Psoas muscle (tissue), 7 donors: ENCODE measurements at regions not wholly inside any gene's neighbourhood (a gene's known extent, or its start where the extent isn't known, plus 50 kb on each side); places are given as distances from the start of the nearest gene placed in this dataset.

Source experiments
- ATAC-seq, 4 donors: fragments of 200-7000 bp; cut with Tn5 transposase; one replicate each; pipeline ENCODE4 v1.9.1; 2020; ENCODE audit warnings: moderate library complexity in 3 of 4, mild to moderate bottlenecking in 2 of 4
- DNase-seq, 2 donors: peaks; one replicate each; pipeline ENCODE4 v3.0.0-alpha.2; 2020
- H3K27ac ChIP-seq: fragments of 200-600 bp; one replicate; pipeline ENCODE4 v1.8.0; 2022
- H3K27me3 ChIP-seq, 3 donors: fragments of 200-600 bp in 1 of 3; one replicate each; pipeline versions ENCODE4 v1.6.1 to v1.8.0; 2013 to 2022; ENCODE audit warnings: low read length in 2 of 3, mild to moderate bottlenecking in 2 of 3, moderate library complexity in 1 of 3; ENCODE audit not compliant: insufficient read depth in 3 of 3
- H3K36me3 ChIP-seq, 2 donors: fragments of 200-600 bp in 1 of 2; one replicate each; pipeline versions ENCODE4 v1.6.1 to v1.8.0; 2013 to 2022; ENCODE audit warnings: low read depth in 1 of 2, mild to moderate bottlenecking in 1 of 2, moderate library complexity in 1 of 2; ENCODE audit not compliant: insufficient read depth in 1 of 2
- H3K4me1 ChIP-seq: fragments of 200-600 bp; one replicate; pipeline ENCODE4 v1.8.0; 2022
- H3K4me3 ChIP-seq: fragments of 200-600 bp; one replicate; pipeline ENCODE4 v1.8.0; 2022; ENCODE audit warnings: mild to moderate bottlenecking
- H3K9me3 ChIP-seq: fragments of 200-600 bp; one replicate; pipeline ENCODE4 v1.8.0; 2022
- WGBS, 3 donors: extraction: QIAGEN DNeasy Blood & Tissue Kit; methylation state at CpG; one replicate each; pipeline versions ENCODE4 v1.1.6 to v1.1.7; 2013; 5-methylcytosine and 5-hydroxymethylcytosine counted together
- intact Hi-C, 2 donors: fragments of 100-400 bp; cut with DNase I; formaldehyde crosslinking; loops; one replicate each; pipeline versions ENCODE4 v1.11.0 to v1.14.2; 2022
- TF ChIP-seq, protein P1 (sequence below): fragments of 200-600 bp; IDR thresholded peaks from one replicate; pipeline ENCODE4 v1.8.0; 2022; ENCODE audit warnings: antibody characterized with exemption
- donor health status: healthy with polysubstance abuse.
- donor health status: DM: no; HTN: no; CAD: no; lungs with moderate emphysema.
- donor health status: Bipolar disorder and iron deficiency.
- donor health status: healthy.
- donor health status: DM: yes; HTN: yes; CAD: no.
- donor health status: DM: no; HTN: no; CAD: no.
- donor health status: DM: yes; HTN: yes; CAD: no.

DNA sequence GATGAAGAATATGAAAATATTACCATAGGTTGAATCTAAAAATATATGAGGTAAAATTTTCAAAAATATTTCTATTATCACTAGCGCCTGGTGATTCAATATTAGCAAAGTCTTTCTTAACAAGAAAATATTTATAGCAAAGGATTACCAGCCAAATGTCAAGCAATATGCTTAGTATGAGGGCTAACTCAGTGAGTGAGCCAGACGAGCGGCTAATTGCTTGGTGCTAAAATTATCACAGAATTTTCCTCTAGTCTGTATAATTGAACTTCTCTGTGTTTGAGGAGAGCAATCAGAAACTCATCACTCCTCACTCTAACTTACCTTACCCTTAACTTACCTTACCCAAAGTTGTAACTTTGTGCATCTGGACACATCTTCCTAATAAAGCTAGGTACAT, 304.9 kb upstream of the PRR16 start:
- Histone ChIP-seq H3K4me3 (no peak overlapping the region), H3K27ac (no peak overlapping the region), H3K9me3 (no peaks in the 10 kb centered on the region), H3K4me1 (no peaks in the 10 kb centered on the region), H3K36me3 (no peaks in the 10 kb centered on the region), H3K27me3 (no peaks in the 10 kb centered on the region)
- TF ChIP-seq, protein P1, sequence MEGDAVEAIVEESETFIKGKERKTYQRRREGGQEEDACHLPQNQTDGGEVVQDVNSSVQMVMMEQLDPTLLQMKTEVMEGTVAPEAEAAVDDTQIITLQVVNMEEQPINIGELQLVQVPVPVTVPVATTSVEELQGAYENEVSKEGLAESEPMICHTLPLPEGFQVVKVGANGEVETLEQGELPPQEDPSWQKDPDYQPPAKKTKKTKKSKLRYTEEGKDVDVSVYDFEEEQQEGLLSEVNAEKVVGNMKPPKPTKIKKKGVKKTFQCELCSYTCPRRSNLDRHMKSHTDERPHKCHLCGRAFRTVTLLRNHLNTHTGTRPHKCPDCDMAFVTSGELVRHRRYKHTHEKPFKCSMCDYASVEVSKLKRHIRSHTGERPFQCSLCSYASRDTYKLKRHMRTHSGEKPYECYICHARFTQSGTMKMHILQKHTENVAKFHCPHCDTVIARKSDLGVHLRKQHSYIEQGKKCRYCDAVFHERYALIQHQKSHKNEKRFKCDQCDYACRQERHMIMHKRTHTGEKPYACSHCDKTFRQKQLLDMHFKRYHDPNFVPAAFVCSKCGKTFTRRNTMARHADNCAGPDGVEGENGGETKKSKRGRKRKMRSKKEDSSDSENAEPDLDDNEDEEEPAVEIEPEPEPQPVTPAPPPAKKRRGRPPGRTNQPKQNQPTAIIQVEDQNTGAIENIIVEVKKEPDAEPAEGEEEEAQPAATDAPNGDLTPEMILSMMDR, result no peak
- no peak for ATAC-seq
- intact Hi-C loops, result no loop called here
- DNase-seq, result no peak
- WGBS, 3 donors, result 41 to 74% (median 57%) methylated on average over 3 of the region's 3 CpGs

DNA sequence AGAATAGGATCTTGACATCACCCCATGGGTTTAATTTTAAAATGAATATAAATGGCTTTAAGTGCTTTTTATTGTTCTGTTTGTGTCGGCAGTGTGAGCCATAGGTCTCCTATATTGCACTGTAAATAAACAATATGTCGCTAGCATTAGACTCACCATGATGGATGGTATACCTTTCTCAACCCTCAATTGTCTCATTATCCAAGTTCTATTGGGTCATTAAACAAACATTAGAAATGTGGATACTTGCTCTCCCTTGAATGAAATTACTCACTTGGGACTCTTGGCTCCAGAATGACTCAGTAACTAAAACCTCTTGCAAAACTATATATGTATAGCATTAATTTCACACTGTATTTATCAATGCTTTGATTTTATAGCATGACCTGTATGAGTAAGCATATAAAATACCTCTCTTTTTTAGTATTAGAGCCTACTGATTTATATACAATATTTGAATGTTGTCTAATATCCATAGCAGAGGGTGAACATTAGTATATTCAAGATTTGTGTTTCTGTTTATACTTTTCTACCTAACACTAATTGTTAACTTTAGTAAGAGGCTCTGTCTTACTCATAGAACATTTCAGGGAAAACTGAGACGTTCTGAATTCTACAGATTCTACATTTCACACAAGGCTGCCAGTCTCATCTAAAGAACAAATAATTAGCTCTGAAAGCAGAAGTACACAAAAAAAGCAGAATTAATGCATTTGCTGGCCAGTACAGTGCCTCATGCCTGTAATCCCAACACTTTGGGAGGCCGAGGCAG, 303.8 kb upstream of the PRR16 start:
- TF ChIP-seq, protein P1, result no peak
- no peak for ATAC-seq
- no peak for DNase-seq
- intact Hi-C loops, result no loop called here
- H3K27me3 ChIP-seq, result no peaks in the 10 kb centered on the region
- WGBS, 3 donors, result 62 to 73% (median 70%) methylated on average over 4 of the region's 4 CpGs
- H3K27ac ChIP-seq, result no peak overlapping the region
- no peak overlapping the region for H3K4me3 ChIP-seq
- H3K36me3 ChIP-seq, result no peaks in the 10 kb centered on the region
- H3K9me3 ChIP-seq, result no peaks in the 10 kb centered on the region
- no peaks in the 10 kb centered on the region for H3K4me1 ChIP-seq

DNA sequence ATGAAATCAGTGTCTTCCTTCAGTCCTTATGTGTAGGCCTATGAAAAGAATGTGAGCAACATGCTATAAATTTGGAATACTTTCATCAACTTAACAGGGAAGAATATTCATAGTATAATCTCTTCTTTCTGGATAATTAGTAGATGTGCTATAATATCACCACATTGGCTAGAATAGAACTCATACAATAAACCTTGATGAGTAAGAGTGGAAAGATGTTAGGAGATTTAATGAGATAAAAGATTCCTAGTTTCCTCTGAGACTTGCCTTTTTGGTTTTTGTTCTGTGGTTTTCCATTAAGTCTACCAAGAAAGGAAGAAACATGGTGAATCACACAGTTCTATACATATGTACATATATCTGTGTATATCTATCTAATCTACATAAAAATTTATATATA, 301.8 kb upstream of the PRR16 start:
- Histone ChIP-seq H3K27ac (no peak overlapping the region), H3K4me3 (no peak overlapping the region), H3K9me3 (no peaks in the 10 kb centered on the region), H3K27me3 (no peaks in the 10 kb centered on the region), H3K4me1 (no peaks in the 10 kb centered on the region), H3K36me3 (no peaks in the 10 kb centered on the region)
- ATAC-seq, result no peak
- intact Hi-C loops, result no loop called here
- TF ChIP-seq, protein P1, result no peak
- no peak for DNase-seq

DNA sequence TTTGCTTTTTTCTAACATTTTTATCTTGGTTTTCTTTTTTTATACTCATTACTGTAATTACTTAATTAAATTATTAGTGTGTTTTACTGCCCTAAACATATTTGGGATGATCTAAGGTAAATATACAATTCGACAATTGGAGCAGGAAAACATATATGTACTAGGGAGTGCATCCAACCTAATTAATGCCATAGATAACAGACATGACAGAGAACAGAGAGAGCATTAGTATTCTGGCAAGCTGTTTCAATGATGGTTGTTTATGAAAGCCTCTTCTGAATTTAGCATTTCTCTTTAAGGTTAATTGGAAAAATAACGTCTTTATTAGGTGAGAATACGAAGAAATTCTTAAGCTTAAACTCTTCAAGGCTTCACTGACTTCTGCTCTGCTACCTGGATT, 300.1 kb upstream of the PRR16 start:
- Histone ChIP-seq H3K9me3 (no peaks in the 10 kb centered on the region), H3K36me3 (no peaks in the 10 kb centered on the region), H3K27me3 (no peaks in the 10 kb centered on the region), H3K4me3 (no peak overlapping the region), H3K27ac (no peak overlapping the region), H3K4me1 (no peaks in the 10 kb centered on the region)
- DNase-seq, result no peak
- 78 to 81% (median 81%) methylated on average over 3 of the region's 3 CpGs for WGBS, 3 donors
- TF ChIP-seq, protein P1, result no peak
- intact Hi-C loops, result no loop called here
- ATAC-seq, result no peak

DNA sequence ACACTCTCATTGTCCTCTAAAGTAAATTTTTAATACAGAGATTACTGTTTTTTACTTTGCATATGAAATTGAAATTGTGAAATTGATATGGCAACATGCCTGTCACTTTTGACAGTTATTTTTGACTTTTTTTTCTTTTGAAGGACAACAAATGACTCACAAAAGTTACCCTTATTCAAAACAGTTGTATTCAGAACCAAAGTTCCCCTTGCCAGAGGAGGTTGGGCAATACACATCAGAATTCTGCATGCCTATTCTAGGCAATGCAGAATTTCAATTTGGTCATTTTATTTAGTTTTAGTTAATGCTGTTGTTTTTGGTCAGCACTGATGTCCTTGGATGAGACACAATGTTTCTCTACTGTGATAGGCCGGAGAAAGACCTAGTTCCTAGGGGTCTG, 299.1 kb upstream of the PRR16 start:
- WGBS, 3 donors, result 88 to 91% (median 89%) methylated on average over 1 of the region's 1 CpG
- no peaks in the 10 kb centered on the region for H3K27me3 ChIP-seq
- TF ChIP-seq, protein P1, result no peak
- ATAC-seq (no peak), DNase-seq (no peak)
- H3K27ac ChIP-seq, result no peak overlapping the region
- H3K9me3 ChIP-seq, result no peaks in the 10 kb centered on the region
- H3K4me3 ChIP-seq, result no peak overlapping the region
- no peaks in the 10 kb centered on the region for H3K36me3 ChIP-seq
- no peaks in the 10 kb centered on the region for H3K4me1 ChIP-seq
- intact Hi-C loops, result no loop called here
